GM23338 (cell line): ENCODE measurements at regions not wholly inside any gene's neighbourhood (a gene's known extent, or its start where the extent isn't known, plus 50 kb on each side); places are given as distances from the start of the nearest gene placed in this dataset.

Experiments
- CREB1 ChIP-seq: fragments of 250-450 bp; sonication (Bioruptor Pico); IDR thresholded peaks from 2 replicates; pipeline ENCODE4 v1.5.0; 2020; ENCODE audit warnings: low read depth, mild to moderate bottlenecking, moderate library complexity
- CTCF ChIP-seq, 2 experiments: fragments of 200-600 bp in 1 of 2; sonication (generic) in 1 of 2; conservative IDR thresholded peaks; 2 replicates each; pipeline versions ENCODE4 v1.5.1 to v1.6.1; 2016 to 2017; ENCODE audit warnings: antibody characterized with exemption in 2 of 2, low read depth in 2 of 2, mild to moderate bottlenecking in 2 of 2, moderate library complexity in 1 of 2
- ETS1 ChIP-seq: IDR thresholded peaks from 2 replicates; pipeline ENCODE4 v1.6.1; 2016; ENCODE audit warnings: antibody characterized with exemption
- EZH2 ChIP-seq: fragments of 200-600 bp; sonication (generic); IDR thresholded peaks from one replicate; pipeline ENCODE4 v1.8.0; 2017; ENCODE audit warnings: antibody characterized with exemption, mild to moderate bottlenecking, low read depth; ENCODE audit not compliant: unreplicated experiment
- EZH2phosphoT487 ChIP-seq: fragments of 200-600 bp; sonication (generic); IDR thresholded peaks from one replicate; pipeline ENCODE4 v1.8.1; 2018; ENCODE audit warnings: antibody characterized with exemption; ENCODE audit not compliant: unreplicated experiment
- JUNB ChIP-seq: IDR thresholded peaks from one replicate; pipeline ENCODE4 v1.6.1; 2016; ENCODE audit warnings: antibody characterized with exemption; ENCODE audit not compliant: unreplicated experiment
- POLR2AphosphoS5 ChIP-seq: IDR thresholded peaks from 2 replicates; pipeline ENCODE4 v1.6.1; 2016; ENCODE audit warnings: antibody characterized with exemption, low read depth
- REST ChIP-seq: IDR thresholded peaks from one replicate; pipeline ENCODE4 v1.6.1; 2018; ENCODE audit warnings: antibody characterized with exemption; ENCODE audit not compliant: unreplicated experiment
- ZNF114 ChIP-seq: fragments of 250-450 bp; sonication (Bioruptor Pico); IDR thresholded peaks from 2 replicates; pipeline ENCODE4 v1.5.0; 2020; ENCODE audit warnings: mild to moderate bottlenecking, moderate library complexity

GRCh38 chr11:31926106-31926505 is 115.0 kb upstream of the PAX6 start:
- TF ChIP-seq CTCF (conservative IDR thresholded peaks at IDR 0.05; ENCODE audit: low read depth in 2 of 2): no peak
- no peak for TF ChIP-seq POLR2AphosphoS5
- TF ChIP-seq EZH2: no peak
- no peak for TF ChIP-seq JUNB
- no peak for TF ChIP-seq REST
- TF ChIP-seq ETS1: no peak
- no peak for TF ChIP-seq EZH2phosphoT487
- no peak for TF ChIP-seq ZNF114 (CRISPR knock-in tag)
- no peak for TF ChIP-seq CREB1 (CRISPR knock-in tag)
